IMR-90 (cell line): ENCODE measurements at regions not wholly inside any gene's neighbourhood (a gene's known extent, or its start where the extent isn't known, plus 50 kb on each side); places are given as distances from the start of the nearest gene placed in this dataset.

ENCODE experiments used
- ATAC-seq: fragments of 200-7000 bp; cut with Tn5 transposase; 2 replicates; pipeline ENCODE4 v1.9.1; 2020; ENCODE audit warnings: low read depth, mild to moderate bottlenecking, moderate library complexity
- BruUV-seq: library from RNA; stranded (reverse); fragments of 400-500 nt; replicated peaks from 2 replicates; lab custom pipeline; 2021; lab: Mats Ljungman, UMichigan
- CTCF ChIA-PET: fragments of 300-600 bp; formaldehyde crosslinking; extraction: SDS; loops from one replicate; lab custom pipeline; 2021; ENCODE audit warnings: antibody characterized with exemption; lab: Yijun Ruan, JAX
- POLR2A ChIA-PET: fragments of 300-600 bp; sonication (Branson Sonifier 250); formaldehyde crosslinking; loops from one replicate; lab custom pipeline; 2022; ENCODE audit warnings: antibody characterized with exemption; ENCODE audit not compliant: unreplicated experiment; lab: Charles Lee
- DNase-seq: peaks from one replicate; pipeline ENCODE4 v3.0.0; 2013
- H2AFZ ChIP-seq: replicated peaks from 2 replicates; pipeline ENCODE3; 2013; ENCODE audit warnings: low read length, mild to moderate bottlenecking; ENCODE audit not compliant: poor library complexity
- H2AK5ac ChIP-seq: 2 replicates; pipeline ENCODE4 v1.6.1; 2013; ENCODE audit warnings: low read depth, low read length, inconsistent platforms
- H2AK9ac ChIP-seq: replicated peaks from 2 replicates; pipeline ENCODE3; 2013; ENCODE audit warnings: mild to moderate bottlenecking, low read depth, low read length, moderate library complexity; ENCODE audit not compliant: poor library complexity
- H2BK120ac ChIP-seq: 2 replicates; pipeline ENCODE4 v1.6.1; 2013; ENCODE audit warnings: low read depth, low read length, inconsistent platforms
- H2BK15ac ChIP-seq: 3 replicates; pipeline ENCODE4 v1.6.1; 2013; ENCODE audit warnings: low read depth, low read length, inconsistent platforms
- H2BK20ac ChIP-seq: 2 replicates; pipeline ENCODE4 v1.6.1; 2013; ENCODE audit warnings: low read depth, mild to moderate bottlenecking, inconsistent platforms, low read length, moderate library complexity
- H2BK5ac ChIP-seq: 2 replicates; pipeline ENCODE4 v1.6.1; 2013; ENCODE audit warnings: mild to moderate bottlenecking, low read depth, low read length, inconsistent platforms; ENCODE audit not compliant: poor library complexity, severe bottlenecking
- H3K14ac ChIP-seq: replicated peaks from 2 replicates; pipeline ENCODE4 v1.6.1; 2013; ENCODE audit warnings: low read depth, low read length, inconsistent platforms
- H3K18ac ChIP-seq: 2 replicates; pipeline ENCODE4 v1.6.1; 2013; ENCODE audit warnings: low read depth, low read length, control low read depth
- H3K23ac ChIP-seq: 2 replicates; pipeline ENCODE4 v1.6.1; 2013; ENCODE audit warnings: low read depth, low read length, inconsistent platforms
- H3K27ac ChIP-seq: 2 replicates; pipeline ENCODE4 v1.5.1; 2013; ENCODE audit warnings: mild to moderate bottlenecking, control low read depth, low read length; ENCODE audit not compliant: insufficient read depth
- H3K27me3 ChIP-seq: 2 replicates; pipeline ENCODE4 v1.6.1; 2013; ENCODE audit warnings: low read length; ENCODE audit not compliant: control insufficient read depth, insufficient read depth
- H3K36me3 ChIP-seq: 2 replicates; pipeline ENCODE4 v1.6.1; 2013; ENCODE audit warnings: low read length, mixed read lengths; ENCODE audit not compliant: control insufficient read depth, insufficient read depth
- H3K4ac ChIP-seq: 2 replicates; pipeline ENCODE4 v1.6.1; 2013; ENCODE audit warnings: low read depth, low read length, inconsistent platforms
- H3K4me1 ChIP-seq: 2 replicates; pipeline ENCODE4 v1.6.1; 2013; ENCODE audit warnings: low read length, mixed read lengths; ENCODE audit not compliant: control insufficient read depth, insufficient read depth
- H3K4me2 ChIP-seq: 2 replicates; pipeline ENCODE4 v1.6.1; 2013; ENCODE audit warnings: low read depth, mild to moderate bottlenecking, control low read depth, low read length, moderate library complexity
- H3K4me3 ChIP-seq: 2 replicates; pipeline ENCODE4 v1.5.1; 2013; ENCODE audit warnings: low read depth, mild to moderate bottlenecking, control low read depth, low read length, moderate library complexity; ENCODE audit not compliant: insufficient read depth
- H3K56ac ChIP-seq: 2 replicates; pipeline ENCODE4 v1.6.1; 2013; ENCODE audit warnings: low read length, inconsistent platforms; ENCODE audit not compliant: insufficient read depth; ENCODE audit errors: extremely low read depth
- H3K79me1 ChIP-seq, 2 experiments: 2 replicates each; pipeline ENCODE4 v1.6.1; 2013; ENCODE audit warnings: low read length in 2 of 2, inconsistent platforms in 1 of 2, low read depth in 1 of 2
- H3K9ac ChIP-seq: 2 replicates; pipeline ENCODE4 v1.6.1; 2013; ENCODE audit warnings: low read depth, low read length, control low read depth
- H3K9me1 ChIP-seq: 2 replicates; pipeline ENCODE4 v1.6.1; 2013; ENCODE audit warnings: low read length, inconsistent platforms; ENCODE audit not compliant: insufficient read depth
- H3K9me3 ChIP-seq: 2 replicates; pipeline ENCODE4 v1.6.1; 2013; ENCODE audit warnings: low read length; ENCODE audit not compliant: control insufficient read depth, insufficient read depth
- H4K20me1 ChIP-seq: 2 replicates; pipeline ENCODE4 v1.6.1; 2013; ENCODE audit warnings: low read length, inconsistent platforms; ENCODE audit not compliant: insufficient read depth
- H4K5ac ChIP-seq: 2 replicates; pipeline ENCODE4 v1.6.1; 2013; ENCODE audit warnings: mild to moderate bottlenecking, low read depth, low read length, control low read depth
- H4K8ac ChIP-seq, 2 experiments: 2 replicates each; pipeline ENCODE4 v1.6.1; 2013; ENCODE audit warnings: low read depth in 2 of 2, low read length in 2 of 2, control low read depth in 1 of 2, inconsistent platforms in 1 of 2
- H4K91ac ChIP-seq: 2 replicates; pipeline ENCODE4 v1.6.1; 2013; ENCODE audit warnings: low read depth, low read length, inconsistent platforms; ENCODE audit not compliant: insufficient read depth
- CEBPB ChIP-seq: IDR thresholded peaks from 2 replicates; pipeline ENCODE4 v1.6.1; 2012; ENCODE audit warnings: low read depth, low read length, improper control_type of control experiment
- CHD1 ChIP-seq: IDR thresholded peaks from 2 replicates; pipeline ENCODE4 v1.6.1; 2012; ENCODE audit warnings: low read depth, low read length, improper control_type of control experiment
- ELK1 ChIP-seq: fragments of 150-350 bp; IDR thresholded peaks from 2 replicates; pipeline ENCODE4 v1.6.1; 2016; ENCODE audit warnings: low read depth, mild to moderate bottlenecking, low read length, moderate library complexity, borderline replicate concordance
- USF2 ChIP-seq: fragments of 150-350 bp; IDR thresholded peaks from 2 replicates; pipeline ENCODE4 v1.6.1; 2017; ENCODE audit warnings: mild to moderate bottlenecking, antibody characterized with exemption, low read length, low read depth
- dilution Hi-C: fragments of 300-500 bp; cut with HindIII; formaldehyde crosslinking; loops from one replicate; pipeline ENCODE4 v1.14.3; 2018; ENCODE audit warnings: low sequenced_read_pairs; ENCODE audit not compliant: unreplicated experiment
- in situ Hi-C: fragments of 300-500 bp; cut with MboI; formaldehyde crosslinking; loops from 3 replicates; pipeline ENCODE4 v1.14.3; 2019; ENCODE audit warnings: low sequenced_read_pairs, inconsistent platforms, mixed read lengths
- intact Hi-C: fragments of 100-400 bp; cut with micrococcal nuclease; formaldehyde crosslinking; loops from 2 replicates; pipeline ENCODE4 v1.10.0; 2022

- no peak overlapping the region for H3K18ac ChIP-seq
- H3K27ac ChIP-seq: no peak overlapping the region
- no peaks in the 10 kb centered on the region for H3K4me1 ChIP-seq
- H3K9me3 ChIP-seq: peaks cover 5% of the 10 kb centered on the region
- no peaks in the 10 kb centered on the region for H3K9me1 ChIP-seq
- no peaks in the 10 kb centered on the region for H3K27me3 ChIP-seq
- intact Hi-C loops: no loop called here
- H2AK5ac ChIP-seq: no peak overlapping the region
- H4K5ac ChIP-seq: no peak overlapping the region
- ATAC-seq (no peak), DNase-seq (peak; percentile 19)
- no peak overlapping the region for H3K4ac ChIP-seq
- H3K9ac ChIP-seq: no peak overlapping the region
- no peak overlapping the region for H3K4me2 ChIP-seq
- H2AK9ac ChIP-seq: no peak overlapping the region
- no peaks in the 10 kb centered on the region for H3K36me3 ChIP-seq
- no peaks in the 10 kb centered on the region for H4K20me1 ChIP-seq
- H3K56ac ChIP-seq: no peak overlapping the region
- no peak overlapping the region for H2BK120ac ChIP-seq
- ChIA-PET POLR2A (no interaction called here), CTCF (interaction anchor here (1.1 kb wide), 1 partner anchor 25 kb away, joined by 3 read pairs; no protein-coding TSS in a partner anchor)
- H3K23ac ChIP-seq: no peak overlapping the region
- H2AFZ ChIP-seq: no peak overlapping the region
- H3K14ac ChIP-seq: no peak overlapping the region
- no peaks in the 10 kb centered on the region for H3K79me1 ChIP-seq
- no peak for TF ChIP-seq ELK1
- peak; percentile 65 for TF ChIP-seq CEBPB
- no peak for TF ChIP-seq CHD1
- TF ChIP-seq USF2: no peak
- in situ Hi-C loops: no loop called here
- H2BK5ac ChIP-seq: no peak overlapping the region
- no peak overlapping the region for H2BK20ac ChIP-seq
- no peak overlapping the region for H3K4me3 ChIP-seq
- no peak overlapping the region for H2BK15ac ChIP-seq
- no peak overlapping the region for H4K91ac ChIP-seq
- H4K8ac ChIP-seq: no peak overlapping the region
- BruUV-seq: no TSS peak
- dilution Hi-C loops: no loop called here
These were observed 820.2 kb upstream of the ADAMTS5 start for GRCh38 chr21:27787046-27787445.
